Smooth muscle cell (in vitro differentiated cells): ENCODE measurements at regions not wholly inside any gene's neighbourhood (a gene's known extent, or its start where the extent isn't known, plus 50 kb on each side); places are given as distances from the start of the nearest gene placed in this dataset.

ENCODE experiments used
- DNase-seq: peaks from one replicate; lab custom pipeline; 2025; ENCODE audit not compliant: unreplicated experiment; lab: John Stamatoyannopoulos, UW
- H2AFZ ChIP-seq: fragments of 200-600 bp; sonication (generic); 2 replicates; pipeline ENCODE4 v1.6.0; 2016; ENCODE audit warnings: antibody characterized with exemption, low read depth, mild to moderate bottlenecking
- H3F3A ChIP-seq: fragments of 200-600 bp; sonication (generic); 2 replicates; pipeline ENCODE4 v1.6.0; 2017; ENCODE audit warnings: antibody characterized with exemption, low read depth
- H3K27ac ChIP-seq: fragments of 200-600 bp; sonication (generic); 2 replicates; pipeline ENCODE4 v1.5.1; 2016; ENCODE audit warnings: low read depth, mild to moderate bottlenecking
- H3K27me3 ChIP-seq: fragments of 200-600 bp; sonication (generic); 2 replicates; pipeline ENCODE4 v1.6.1; 2016; ENCODE audit warnings: low read depth, mild to moderate bottlenecking
- H3K36me3 ChIP-seq: fragments of 200-600 bp; sonication (generic); 2 replicates; pipeline ENCODE4 v1.5.1; 2016; ENCODE audit warnings: low read depth
- H3K4me1 ChIP-seq: fragments of 200-600 bp; sonication (generic); 2 replicates; pipeline ENCODE4 v1.5.1; 2016; ENCODE audit warnings: low read depth
- H3K4me2 ChIP-seq: fragments of 200-600 bp; sonication (generic); 2 replicates; pipeline ENCODE4 v1.6.0; 2016; ENCODE audit warnings: mild to moderate bottlenecking
- H3K4me3 ChIP-seq: fragments of 200-600 bp; sonication (generic); 2 replicates; pipeline ENCODE4 v1.5.1; 2016; ENCODE audit warnings: mild to moderate bottlenecking
- H3K79me2 ChIP-seq: fragments of 200-600 bp; sonication (generic); 2 replicates; pipeline ENCODE4 v1.6.0; 2016; ENCODE audit warnings: low read depth, mild to moderate bottlenecking
- H3K9ac ChIP-seq: fragments of 200-600 bp; sonication (generic); 2 replicates; pipeline ENCODE4 v1.6.0; 2016; ENCODE audit warnings: low read depth
- H3K9me3 ChIP-seq: fragments of 200-600 bp; sonication (generic); replicated peaks from 2 replicates; pipeline ENCODE4 v1.5.1; 2016; ENCODE audit warnings: low read depth
- H4K20me1 ChIP-seq: fragments of 200-600 bp; sonication (generic); 2 replicates; pipeline ENCODE4 v1.6.0; 2016; ENCODE audit warnings: low read depth
- WGBS: methylation state at CpG from one replicate; pipeline ENCODE4 v1.1.7; 2016; ENCODE audit warnings: low lambda C conversion rate; 5-methylcytosine and 5-hydroxymethylcytosine counted together
- TF ChIP-seq, protein P1 (sequence below): fragments of 200-600 bp; sonication (generic); IDR thresholded peaks from 2 replicates; pipeline ENCODE4 v1.5.1; 2017; ENCODE audit warnings: borderline replicate concordance, mild to moderate bottlenecking, antibody characterized with exemption; ENCODE audit not compliant: insufficient read depth, poor library complexity, severe bottlenecking

DNA sequence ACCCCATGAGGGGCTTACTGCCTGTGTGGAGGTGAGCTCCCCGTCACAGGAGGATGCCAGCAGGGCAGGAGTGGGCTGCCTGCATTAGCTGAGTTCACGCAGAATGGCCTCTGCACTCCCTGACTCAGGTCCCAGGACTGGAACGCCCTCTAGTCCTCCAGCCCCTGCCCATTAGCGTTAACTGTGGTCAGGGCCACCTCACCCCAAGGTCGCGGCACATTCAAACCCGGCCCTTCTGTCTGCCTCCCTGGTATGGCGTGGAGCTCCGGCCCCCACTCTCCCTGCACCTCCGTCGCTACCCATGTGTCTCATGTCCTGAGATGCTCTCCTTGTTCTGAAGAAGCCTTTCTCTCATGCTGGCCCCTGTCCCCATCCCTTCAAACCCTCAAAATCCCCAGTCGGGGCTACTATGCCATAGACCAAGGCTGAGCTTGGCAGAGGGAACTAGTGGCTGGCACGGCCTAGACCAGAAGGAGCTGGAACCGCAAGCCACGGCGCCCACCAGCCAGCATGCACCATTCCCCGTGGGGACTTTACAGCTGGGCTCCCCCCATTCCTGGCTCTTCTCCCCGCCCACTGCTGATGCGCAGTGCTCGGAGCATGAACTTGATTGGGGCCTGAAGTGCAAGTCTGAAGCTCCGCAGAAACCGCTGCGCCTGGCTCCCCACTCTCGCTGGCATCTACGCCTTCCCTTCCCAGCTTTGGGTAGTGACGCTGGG is 79.5 kb upstream of the RTL6 start:
- DNase-seq, result no peak
- 89% methylated on average over 26 of the region's 26 CpGs for WGBS
- H3F3A ChIP-seq, result no peaks in the 10 kb centered on the region
- H3K9me3 ChIP-seq, result no peaks in the 10 kb centered on the region
- H2AFZ ChIP-seq, result no peak overlapping the region
- no peak overlapping the region for H3K27ac ChIP-seq
- H3K79me2 ChIP-seq, result no peaks in the 10 kb centered on the region
- no peaks in the 10 kb centered on the region for H4K20me1 ChIP-seq
- H3K27me3 ChIP-seq, result peaks cover 9% of the 10 kb centered on the region
- no peak overlapping the region for H3K9ac ChIP-seq
- no peak overlapping the region for H3K4me3 ChIP-seq
- TF ChIP-seq, protein P1, sequence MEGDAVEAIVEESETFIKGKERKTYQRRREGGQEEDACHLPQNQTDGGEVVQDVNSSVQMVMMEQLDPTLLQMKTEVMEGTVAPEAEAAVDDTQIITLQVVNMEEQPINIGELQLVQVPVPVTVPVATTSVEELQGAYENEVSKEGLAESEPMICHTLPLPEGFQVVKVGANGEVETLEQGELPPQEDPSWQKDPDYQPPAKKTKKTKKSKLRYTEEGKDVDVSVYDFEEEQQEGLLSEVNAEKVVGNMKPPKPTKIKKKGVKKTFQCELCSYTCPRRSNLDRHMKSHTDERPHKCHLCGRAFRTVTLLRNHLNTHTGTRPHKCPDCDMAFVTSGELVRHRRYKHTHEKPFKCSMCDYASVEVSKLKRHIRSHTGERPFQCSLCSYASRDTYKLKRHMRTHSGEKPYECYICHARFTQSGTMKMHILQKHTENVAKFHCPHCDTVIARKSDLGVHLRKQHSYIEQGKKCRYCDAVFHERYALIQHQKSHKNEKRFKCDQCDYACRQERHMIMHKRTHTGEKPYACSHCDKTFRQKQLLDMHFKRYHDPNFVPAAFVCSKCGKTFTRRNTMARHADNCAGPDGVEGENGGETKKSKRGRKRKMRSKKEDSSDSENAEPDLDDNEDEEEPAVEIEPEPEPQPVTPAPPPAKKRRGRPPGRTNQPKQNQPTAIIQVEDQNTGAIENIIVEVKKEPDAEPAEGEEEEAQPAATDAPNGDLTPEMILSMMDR, result no peak
- H3K4me2 ChIP-seq, result no peak overlapping the region
- H3K4me1 ChIP-seq, result no peaks in the 10 kb centered on the region
- H3K36me3 ChIP-seq, result no peaks in the 10 kb centered on the region

DNA sequence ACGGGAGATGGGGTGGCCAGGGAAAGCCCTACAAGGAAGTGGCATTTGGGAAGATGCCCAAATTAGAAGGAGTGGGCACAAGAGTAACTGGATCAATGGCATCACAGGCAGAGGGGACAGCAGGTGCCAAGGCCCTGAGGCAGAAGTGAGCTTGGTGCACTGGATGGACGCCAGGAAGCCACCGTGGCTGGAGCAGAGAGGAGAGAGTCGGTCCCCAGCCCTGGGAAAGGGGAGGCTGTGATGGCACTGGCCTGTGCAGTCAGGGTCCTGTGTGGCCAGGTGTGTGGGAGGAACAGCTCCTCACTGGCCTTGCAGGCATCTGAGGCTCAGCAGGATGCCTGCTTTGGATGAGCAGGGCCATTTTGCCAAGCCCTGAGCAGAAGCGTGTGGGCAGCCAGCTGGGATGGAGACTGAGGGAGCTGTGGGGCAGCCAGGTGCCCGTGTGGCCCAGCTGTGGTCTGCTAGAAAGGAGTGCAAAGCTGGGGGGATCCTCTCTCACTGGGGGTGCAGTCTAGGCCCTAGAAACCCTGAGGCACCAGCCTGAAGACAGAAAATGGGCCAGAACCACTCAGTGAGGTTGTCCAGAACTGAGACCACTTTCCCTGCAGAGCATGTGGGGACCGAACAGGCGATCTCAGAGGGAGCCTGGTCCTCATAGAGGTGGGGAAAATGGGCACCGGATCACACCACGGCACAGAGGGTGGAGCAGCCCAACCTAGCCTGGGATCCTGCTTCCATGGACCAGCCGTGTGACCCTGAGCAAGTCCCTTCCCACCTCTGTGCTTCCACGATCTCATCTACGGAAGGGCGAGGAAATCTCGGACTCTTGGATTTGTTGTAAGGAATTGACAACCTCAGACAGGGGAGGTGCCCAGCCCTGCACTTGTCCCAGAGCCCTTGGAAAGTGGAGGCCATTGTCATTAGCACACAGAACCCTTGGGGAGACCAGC is 78.6 kb upstream of the RTL6 start:
- no peaks in the 10 kb centered on the region for H4K20me1 ChIP-seq
- 86% methylated on average over 15 of the region's 15 CpGs for WGBS

DNA sequence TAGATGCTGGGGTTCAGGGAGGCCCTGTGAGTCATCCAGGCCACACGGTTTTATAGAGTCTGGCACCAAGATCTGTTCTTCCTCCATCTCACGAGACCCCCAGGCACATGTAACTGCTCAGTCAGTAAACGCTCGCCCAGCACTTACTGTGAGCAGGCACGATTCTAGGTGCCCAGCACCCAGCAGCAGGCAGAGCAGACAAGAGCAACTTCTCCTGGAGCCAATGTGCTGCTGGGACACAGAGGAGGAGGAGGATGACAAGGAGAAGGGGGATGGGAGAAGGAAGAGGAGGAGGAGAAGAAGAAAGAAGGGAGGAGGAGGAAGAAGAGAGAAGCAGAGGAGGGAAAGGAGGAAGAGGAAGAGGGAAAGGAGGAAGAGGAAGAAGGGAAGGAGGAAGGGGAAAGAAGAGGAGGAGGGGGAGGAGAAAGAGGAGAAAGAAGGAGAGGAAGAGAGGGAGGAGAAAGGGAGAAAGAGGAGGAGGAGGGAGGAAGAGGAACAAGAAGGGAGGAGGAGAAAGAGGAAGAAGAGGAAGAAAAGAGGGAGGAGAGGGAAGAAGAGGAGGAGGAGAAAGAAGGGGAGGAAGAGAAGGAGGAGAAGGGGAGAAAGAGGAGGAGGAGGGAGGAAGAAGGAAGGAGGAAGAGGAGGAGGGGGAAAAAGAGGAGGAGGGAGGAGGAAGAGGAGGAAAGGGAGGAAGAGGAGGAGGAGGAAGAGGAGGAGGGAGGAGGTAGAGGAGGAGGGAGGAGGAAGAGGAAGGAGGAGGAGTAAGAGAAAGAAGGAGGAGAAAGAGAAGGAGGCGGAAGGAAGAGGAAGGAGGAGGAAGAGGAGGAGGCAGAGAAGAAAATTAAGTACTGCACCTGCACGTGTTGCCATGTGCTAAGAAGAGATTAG is 77.6 kb upstream of the RTL6 start:
- no peak overlapping the region for H2AFZ ChIP-seq
- DNase-seq, result no peak
- no peak overlapping the region for H3K27ac ChIP-seq
- H3K36me3 ChIP-seq, result no peaks in the 10 kb centered on the region
- TF ChIP-seq, protein P1, result no peak
- H4K20me1 ChIP-seq, result no peaks in the 10 kb centered on the region
- no peaks in the 10 kb centered on the region for H3K4me1 ChIP-seq
- H3F3A ChIP-seq, result no peaks in the 10 kb centered on the region
- H3K79me2 ChIP-seq, result no peaks in the 10 kb centered on the region
- no peak overlapping the region for H3K9ac ChIP-seq
- WGBS, result 61% methylated on average over 7 of the region's 7 CpGs
- H3K4me2 ChIP-seq, result no peak overlapping the region
- no peak overlapping the region for H3K4me3 ChIP-seq
- no peaks in the 10 kb centered on the region for H3K9me3 ChIP-seq
- peaks cover 9% of the 10 kb centered on the region for H3K27me3 ChIP-seq

More for the DNA sequence above, 78.6 kb upstream of the RTL6 start:
- Histone ChIP-seq H3K4me3 (no peak overlapping the region), H3K9me3 (no peaks in the 10 kb centered on the region), H3K9ac (no peak overlapping the region), H3K4me1 (no peaks in the 10 kb centered on the region), H3K79me2 (no peaks in the 10 kb centered on the region), H3K36me3 (no peaks in the 10 kb centered on the region), H3K4me2 (no peak overlapping the region), H2AFZ (no peak overlapping the region), H3K27ac (no peak overlapping the region), H3K27me3 (peaks cover 9% of the 10 kb centered on the region), H3F3A (no peaks in the 10 kb centered on the region)
- TF ChIP-seq, protein P1, result no peak
- DNase-seq, result no peak
